Caco-2 (cell line): ENCODE measurements at regions not wholly inside any gene's neighbourhood (a gene's known extent, or its start where the extent isn't known, plus 50 kb on each side); places are given as distances from the start of the nearest gene placed in this dataset.

Experiments used
- BruUV-seq: library from RNA; stranded (reverse); fragments of 400-500 nt; replicated peaks from 2 replicates; lab custom pipeline; 2021; lab: Mats Ljungman, UMichigan
- CTCF ChIA-PET: fragments of 300-600 bp; sonication (Branson Sonifier 250); formaldehyde crosslinking; loops from one replicate; lab custom pipeline; 2022; ENCODE audit warnings: antibody characterized with exemption; lab: Charles Lee
- POLR2A ChIA-PET: fragments of 300-600 bp; sonication (Branson Sonifier 250); formaldehyde crosslinking; loops from one replicate; lab custom pipeline; 2022; ENCODE audit warnings: antibody characterized with exemption; lab: Charles Lee
- DNase-seq, 2 experiments: peaks; one replicate each; pipeline versions ENCODE4 v3.0.0 to v3.0.0-alpha.2; 2020 to 2022
- H3K27me3 ChIP-seq: replicated peaks from 2 replicates; pipeline ENCODE4 v1.6.0; 2011; ENCODE audit warnings: low read length; ENCODE audit not compliant: control insufficient read depth, insufficient read depth
- H3K36me3 ChIP-seq: 2 replicates; pipeline ENCODE4 v1.5.1; 2011; ENCODE audit warnings: low read length; ENCODE audit not compliant: control insufficient read depth, insufficient read depth
- H3K4me1 ChIP-seq: fragments of 250-450 bp; sonication (Bioruptor Pico); 2 replicates; pipeline ENCODE4 v1.5.1; 2020; ENCODE audit warnings: mild to moderate bottlenecking
- H3K4me3 ChIP-seq: 2 replicates; pipeline ENCODE4 v1.5.1; 2011; ENCODE audit warnings: low read depth, mild to moderate bottlenecking, control low read depth, low read length
- H3K9me3 ChIP-seq: fragments of 250-450 bp; sonication (Bioruptor Pico); 2 replicates; pipeline ENCODE4 v1.5.1; 2020; ENCODE audit warnings: mild to moderate bottlenecking, moderate library complexity
- H3K27ac Mint-ChIP-seq: one replicate; pipeline ENCODE4 v1.8.0; 2022; ENCODE audit warnings: mixed read lengths; ENCODE audit not compliant: unreplicated experiment
- H3K27me3 Mint-ChIP-seq: one replicate; pipeline ENCODE4 v1.8.0; 2022; ENCODE audit warnings: mixed read lengths; ENCODE audit not compliant: insufficient read depth, unreplicated experiment
- H3K36me3 Mint-ChIP-seq: one replicate; pipeline ENCODE4 v1.8.0; 2022; ENCODE audit warnings: mild to moderate bottlenecking, mixed read lengths; ENCODE audit not compliant: insufficient read depth, unreplicated experiment
- H3K4me1 Mint-ChIP-seq: one replicate; pipeline ENCODE4 v1.8.0; 2022; ENCODE audit warnings: low read depth, mixed read lengths; ENCODE audit not compliant: unreplicated experiment
- H3K4me3 Mint-ChIP-seq: one replicate; pipeline ENCODE4 v1.8.0; 2022; ENCODE audit warnings: mild to moderate bottlenecking, moderate library complexity, mixed read lengths; ENCODE audit not compliant: unreplicated experiment
- H3K9me3 Mint-ChIP-seq: one replicate; pipeline ENCODE4 v1.8.0; 2022; ENCODE audit warnings: mixed read lengths; ENCODE audit not compliant: unreplicated experiment
- CTCF ChIP-seq, 2 experiments: fragments of 200-600 bp in 1 of 2; IDR thresholded peaks; 1 replicate in 1 of 2; 2 replicates in 1 of 2; pipeline versions ENCODE4 v1.5.1 to v1.8.0; 2011 to 2022; ENCODE audit warnings: antibody characterized with exemption in 1 of 2, control low read depth in 1 of 2, inconsistent platforms in 1 of 2, low read depth in 1 of 2, low read length in 1 of 2, mild to moderate bottlenecking in 1 of 2, moderate library complexity in 1 of 2; ENCODE audit not compliant: insufficient read depth in 1 of 2, severe bottlenecking in 1 of 2, unreplicated experiment in 1 of 2
- intact Hi-C: fragments of 100-400 bp; cut with micrococcal nuclease; formaldehyde crosslinking; loops from one replicate; pipeline ENCODE4 v1.10.0; 2022; ENCODE audit not compliant: unreplicated experiment

DNA sequence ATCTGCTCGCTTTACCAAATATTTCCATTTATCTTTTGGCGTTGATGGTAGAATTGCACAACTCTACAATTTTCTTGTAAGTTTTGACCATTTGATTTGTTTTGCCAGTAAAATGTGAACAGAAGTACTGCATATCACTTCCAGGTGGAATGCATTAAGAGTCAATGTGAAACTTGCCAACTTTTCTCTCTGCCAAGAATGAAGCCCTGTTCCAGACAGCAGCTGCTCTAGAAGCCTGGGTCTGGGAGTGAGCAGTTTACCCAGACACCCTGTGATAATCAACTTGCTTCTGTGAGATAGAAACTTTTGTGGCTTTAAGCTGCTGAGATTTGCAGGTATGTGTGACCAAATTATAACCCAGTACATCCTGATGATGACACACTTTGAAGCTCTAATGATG is 115.9 kb upstream of the SYT4 start:
- Mint-ChIP-seq H3K4me1 (no peaks in the 10 kb centered on the region), H3K36me3 (no peaks in the 10 kb centered on the region), H3K9me3 (no peaks in the 10 kb centered on the region), H3K4me3 (no peak overlapping the region), H3K27me3 (no peaks in the 10 kb centered on the region), H3K27ac (no peak overlapping the region)
- CTCF ChIA-PET = no interaction called here
- BruUV-seq = no TSS peak
- Histone ChIP-seq H3K36me3 (no peaks in the 10 kb centered on the region), H3K9me3 (no peaks in the 10 kb centered on the region), H3K4me1 (no peaks in the 10 kb centered on the region), H3K4me3 (no peak overlapping the region), H3K27me3 (no peaks in the 10 kb centered on the region)
- no peak for DNase-seq
- no peak for TF ChIP-seq CTCF (IDR thresholded peaks at IDR 0.05; ENCODE audit: insufficient read depth in 1 of 2, low read depth in 1 of 2, low read length in 1 of 2, severe bottlenecking in 1 of 2, unreplicated experiment in 1 of 2)
- POLR2A ChIA-PET = no interaction called here
- intact Hi-C loops = no loop called here

DNA sequence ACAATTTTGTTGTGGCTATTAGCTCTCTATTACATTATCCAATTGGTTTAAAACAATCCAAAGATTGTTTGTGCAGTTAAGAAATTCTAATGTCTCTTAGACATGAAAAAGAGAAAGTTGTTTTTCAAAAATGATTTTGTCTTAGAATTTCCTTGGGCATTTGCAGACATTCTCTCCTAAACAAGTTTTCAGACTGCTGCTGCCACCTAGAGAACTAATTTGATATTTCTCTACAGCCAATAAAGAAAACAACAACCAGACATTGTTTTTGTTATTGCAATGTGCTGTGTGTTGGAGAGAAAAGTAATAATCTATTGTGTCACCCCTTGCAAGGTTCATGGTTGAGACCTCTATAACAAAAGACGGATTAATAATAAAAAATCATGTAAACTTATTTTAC is 119.0 kb upstream of the SYT4 start:
- Mint-ChIP-seq H3K4me1 (no peaks in the 10 kb centered on the region), H3K27me3 (no peaks in the 10 kb centered on the region), H3K36me3 (no peaks in the 10 kb centered on the region), H3K4me3 (no peak overlapping the region), H3K9me3 (no peaks in the 10 kb centered on the region), H3K27ac (no peak overlapping the region)
- H3K4me3 ChIP-seq = no peak overlapping the region
- intact Hi-C loops = loop anchor here (2.0 to 5.0 kb wide), 2 partner anchors 1284 to 1343 kb away; no protein-coding TSS in a partner anchor
- no peaks in the 10 kb centered on the region for H3K4me1 ChIP-seq
- H3K9me3 ChIP-seq = no peaks in the 10 kb centered on the region
- no peaks in the 10 kb centered on the region for H3K27me3 ChIP-seq
- H3K36me3 ChIP-seq = no peaks in the 10 kb centered on the region
- ChIA-PET CTCF (no interaction called here), POLR2A (no interaction called here)
- TF ChIP-seq CTCF (IDR thresholded peaks at IDR 0.05; ENCODE audit: insufficient read depth in 1 of 2, low read depth in 1 of 2, low read length in 1 of 2, severe bottlenecking in 1 of 2, unreplicated experiment in 1 of 2) = peak in 1 of 2 experiments; percentile 2
- no peak for DNase-seq
- no TSS peak for BruUV-seq

GRCh38 chr18:43398601-43399000 is 121.3 kb upstream of the SYT4 start:
- H3K27me3 ChIP-seq = no peaks in the 10 kb centered on the region
- Mint-ChIP-seq H3K27ac (no peak overlapping the region), H3K4me1 (no peaks in the 10 kb centered on the region), H3K9me3 (no peaks in the 10 kb centered on the region), H3K4me3 (no peak overlapping the region), H3K36me3 (no peaks in the 10 kb centered on the region), H3K27me3 (no peaks in the 10 kb centered on the region)
- no TSS peak for BruUV-seq
- intact Hi-C loops = loop anchor here (5.0 kb wide), 1 partner anchor 1286 kb away; no protein-coding TSS in a partner anchor
- ChIA-PET POLR2A (no interaction called here), CTCF (no interaction called here)
- no peak for TF ChIP-seq CTCF (IDR thresholded peaks at IDR 0.05; ENCODE audit: insufficient read depth in 1 of 2, low read depth in 1 of 2, low read length in 1 of 2, severe bottlenecking in 1 of 2, unreplicated experiment in 1 of 2)
- no peaks in the 10 kb centered on the region for H3K36me3 ChIP-seq
- no peaks in the 10 kb centered on the region for H3K4me1 ChIP-seq
- no peaks in the 10 kb centered on the region for H3K9me3 ChIP-seq
- no peak overlapping the region for H3K4me3 ChIP-seq
- no peak for DNase-seq
